ENCODE measurements at regions not wholly inside any gene's neighbourhood (a gene's known extent, or its start where the extent isn't known, plus 50 kb on each side); places are given as distances from the start of the nearest gene placed in this dataset.

GRCh38 chr12:19922717-19923116, 445.6 kb upstream of the PDE3A start:
- H3K36me3 ChIP-seq (ENCODE audit: insufficient read depth, low read length), result no peaks in the 10 kb centered on the region
- H3K9ac ChIP-seq (ENCODE audit: low read depth, low read length), result no peak overlapping the region
- no peak overlapping the region for H3K4me2 ChIP-seq (ENCODE audit: low read length)
- H3K4me1 ChIP-seq (ENCODE audit: control insufficient read depth, insufficient read depth, low read length), result no peaks in the 10 kb centered on the region
- H3K27me3 ChIP-seq (ENCODE audit: control insufficient read depth, insufficient read depth, low read length), result no peaks in the 10 kb centered on the region
- no peak overlapping the region for H3K4me3 ChIP-seq (ENCODE audit: low read length)
- H3K9me3 ChIP-seq (replicated peaks; ENCODE audit: low read length), result no peaks in the 10 kb centered on the region

GRCh38 chr12:19924360-19924759, 444.0 kb upstream of the PDE3A start:
- Histone ChIP-seq H3K4me3 (ENCODE audit: low read length) (no peak overlapping the region), H3K4me2 (ENCODE audit: low read length) (no peak overlapping the region), H3K27me3 (ENCODE audit: control insufficient read depth, insufficient read depth, low read length) (no peaks in the 10 kb centered on the region), H3K9me3 (replicated peaks; ENCODE audit: low read length) (no peaks in the 10 kb centered on the region), H3K9ac (ENCODE audit: low read depth, low read length) (no peak overlapping the region), H3K4me1 (ENCODE audit: control insufficient read depth, insufficient read depth, low read length) (no peaks in the 10 kb centered on the region), H3K36me3 (ENCODE audit: insufficient read depth, low read length) (no peaks in the 10 kb centered on the region)

DNA sequence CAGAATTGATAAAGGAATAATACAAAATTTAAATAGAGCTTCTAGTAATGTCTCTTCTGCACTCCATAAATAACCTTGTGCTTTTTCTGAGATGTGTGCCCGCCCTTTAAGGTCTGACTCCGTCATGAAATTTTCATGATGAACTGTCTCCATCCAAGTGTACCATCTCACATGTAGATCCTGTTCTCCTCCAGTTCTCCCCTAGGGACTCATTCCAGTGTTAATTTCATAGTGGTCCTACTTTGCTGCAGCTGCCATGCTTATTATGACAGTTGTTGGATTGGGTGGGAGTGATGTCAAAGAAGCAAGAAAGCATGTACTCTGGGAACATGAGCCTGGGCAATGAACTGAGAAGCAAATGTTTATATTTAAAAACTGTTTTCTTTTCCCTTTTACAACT, 442.5 kb upstream of the PDE3A start:
- Histone ChIP-seq H3K4me3 (ENCODE audit: low read length) (no peak overlapping the region), H3K9me3 (replicated peaks; ENCODE audit: low read length) (no peaks in the 10 kb centered on the region), H3K27me3 (ENCODE audit: control insufficient read depth, insufficient read depth, low read length) (no peaks in the 10 kb centered on the region), H3K9ac (ENCODE audit: low read depth, low read length) (no peak overlapping the region), H3K4me1 (ENCODE audit: control insufficient read depth, insufficient read depth, low read length) (no peaks in the 10 kb centered on the region), H3K4me2 (ENCODE audit: low read length) (no peak overlapping the region), H3K36me3 (ENCODE audit: insufficient read depth, low read length) (no peaks in the 10 kb centered on the region)

DNA sequence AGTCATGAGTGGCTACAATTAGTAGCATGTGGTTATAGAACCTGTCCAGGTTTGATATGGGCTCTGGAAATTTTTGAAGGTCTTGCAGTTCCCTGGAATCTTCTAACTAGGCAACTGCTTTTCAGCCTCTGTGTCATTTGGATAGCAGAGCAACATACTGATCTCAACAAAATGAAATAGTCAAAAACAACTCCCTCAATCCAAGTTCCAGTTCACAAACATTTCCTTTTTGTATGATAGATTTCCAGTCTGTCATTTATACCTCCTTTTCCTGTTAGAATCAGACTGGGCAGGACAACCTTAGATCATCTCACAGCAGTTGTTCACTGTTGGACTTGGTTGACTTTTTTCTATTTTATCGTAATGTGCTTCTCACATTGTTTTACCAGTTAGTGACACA, 442.1 kb upstream of the PDE3A start:
- Histone ChIP-seq H3K36me3 (ENCODE audit: insufficient read depth, low read length) (no peaks in the 10 kb centered on the region), H3K4me2 (ENCODE audit: low read length) (no peak overlapping the region), H3K4me3 (ENCODE audit: low read length) (no peak overlapping the region), H3K9me3 (replicated peaks; ENCODE audit: low read length) (no peaks in the 10 kb centered on the region), H3K27me3 (ENCODE audit: control insufficient read depth, insufficient read depth, low read length) (no peaks in the 10 kb centered on the region), H3K4me1 (ENCODE audit: control insufficient read depth, insufficient read depth, low read length) (no peaks in the 10 kb centered on the region), H3K9ac (ENCODE audit: low read depth, low read length) (no peak overlapping the region)

DNA sequence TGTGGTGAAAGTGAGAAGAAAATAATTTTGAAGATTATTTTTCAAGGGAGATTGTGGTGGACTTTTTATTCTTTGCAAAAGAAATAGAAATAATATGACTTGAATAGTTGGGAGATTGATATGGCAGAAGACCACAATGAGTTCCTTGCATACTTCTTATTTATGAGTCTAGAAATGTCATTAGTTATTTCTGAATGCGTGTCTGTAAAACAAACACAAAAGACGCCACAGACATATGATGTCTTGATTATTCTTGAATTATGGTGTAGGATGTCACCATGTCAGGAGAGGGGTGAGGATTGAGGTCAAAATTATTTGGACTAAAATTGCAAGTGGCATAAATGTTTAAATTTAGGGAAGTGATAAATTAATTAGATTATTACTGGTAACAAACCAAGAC, 440.7 kb upstream of the PDE3A start:
- no peak overlapping the region for H3K4me2 ChIP-seq (ENCODE audit: low read length)
- H3K27me3 ChIP-seq (ENCODE audit: control insufficient read depth, insufficient read depth, low read length), result no peaks in the 10 kb centered on the region
- no peaks in the 10 kb centered on the region for H3K9me3 ChIP-seq (replicated peaks; ENCODE audit: low read length)
- H3K36me3 ChIP-seq (ENCODE audit: insufficient read depth, low read length), result no peaks in the 10 kb centered on the region
- H3K9ac ChIP-seq (ENCODE audit: low read depth, low read length), result no peak overlapping the region
- no peak overlapping the region for H3K4me3 ChIP-seq (ENCODE audit: low read length)
- no peaks in the 10 kb centered on the region for H3K4me1 ChIP-seq (ENCODE audit: control insufficient read depth, insufficient read depth, low read length)

GRCh38 chr12:19932413-19932812, 435.9 kb upstream of the PDE3A start:
- no peaks in the 10 kb centered on the region for H3K4me1 ChIP-seq (ENCODE audit: control insufficient read depth, insufficient read depth, low read length)
- no peak overlapping the region for H3K4me2 ChIP-seq (ENCODE audit: low read length)
- H3K27me3 ChIP-seq (ENCODE audit: control insufficient read depth, insufficient read depth, low read length), result no peaks in the 10 kb centered on the region
- no peak overlapping the region for H3K4me3 ChIP-seq (ENCODE audit: low read length)
- H3K36me3 ChIP-seq (ENCODE audit: insufficient read depth, low read length), result no peaks in the 10 kb centered on the region
- H3K9me3 ChIP-seq (replicated peaks; ENCODE audit: low read length), result no peaks in the 10 kb centered on the region
- no peak overlapping the region for H3K9ac ChIP-seq (ENCODE audit: low read depth, low read length)

- no peak overlapping the region for H3K9ac ChIP-seq (ENCODE audit: low read depth, low read length)
- no peaks in the 10 kb centered on the region for H3K9me3 ChIP-seq (replicated peaks; ENCODE audit: low read length)
- H3K36me3 ChIP-seq (ENCODE audit: insufficient read depth, low read length), result no peaks in the 10 kb centered on the region
- no peaks in the 10 kb centered on the region for H3K27me3 ChIP-seq (ENCODE audit: control insufficient read depth, insufficient read depth, low read length)
- no peak overlapping the region for H3K4me3 ChIP-seq (ENCODE audit: low read length)
- H3K4me2 ChIP-seq (ENCODE audit: low read length), result no peak overlapping the region
- peaks cover 5% of the 10 kb centered on the region for H3K4me1 ChIP-seq (ENCODE audit: control insufficient read depth, insufficient read depth, low read length)
Observed at GRCh38 chr12:19933924-19934323, 434.4 kb upstream of the PDE3A start.

DNA sequence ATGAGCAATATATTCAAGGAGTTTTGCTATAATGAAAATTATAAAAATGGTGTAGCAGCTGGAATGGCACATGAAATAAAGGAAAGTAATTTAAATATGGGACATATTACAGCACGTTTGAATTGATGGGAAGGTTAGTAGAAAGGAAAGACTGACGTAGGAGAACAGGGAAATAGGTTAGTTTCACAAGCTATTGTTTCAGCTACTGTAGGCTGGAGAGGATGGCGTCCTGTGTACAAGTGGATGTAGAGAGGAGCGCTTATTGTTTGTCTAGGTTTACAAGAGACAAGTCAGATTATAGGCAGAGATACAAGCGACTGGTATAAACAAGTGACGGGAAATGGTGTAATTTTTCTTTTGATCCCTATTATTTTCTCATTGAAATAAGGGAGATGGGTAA, 431.2 kb upstream of the PDE3A start:
- H3K27me3 ChIP-seq (ENCODE audit: control insufficient read depth, insufficient read depth, low read length), result no peaks in the 10 kb centered on the region
- peaks cover 5% of the 10 kb centered on the region for H3K4me1 ChIP-seq (ENCODE audit: control insufficient read depth, insufficient read depth, low read length)
- no peak overlapping the region for H3K9ac ChIP-seq (ENCODE audit: low read depth, low read length)
- H3K4me2 ChIP-seq (ENCODE audit: low read length), result no peak overlapping the region
- no peaks in the 10 kb centered on the region for H3K9me3 ChIP-seq (replicated peaks; ENCODE audit: low read length)
- no peaks in the 10 kb centered on the region for H3K36me3 ChIP-seq (ENCODE audit: insufficient read depth, low read length)
- H3K4me3 ChIP-seq (ENCODE audit: low read length), result no peak overlapping the region

DNA sequence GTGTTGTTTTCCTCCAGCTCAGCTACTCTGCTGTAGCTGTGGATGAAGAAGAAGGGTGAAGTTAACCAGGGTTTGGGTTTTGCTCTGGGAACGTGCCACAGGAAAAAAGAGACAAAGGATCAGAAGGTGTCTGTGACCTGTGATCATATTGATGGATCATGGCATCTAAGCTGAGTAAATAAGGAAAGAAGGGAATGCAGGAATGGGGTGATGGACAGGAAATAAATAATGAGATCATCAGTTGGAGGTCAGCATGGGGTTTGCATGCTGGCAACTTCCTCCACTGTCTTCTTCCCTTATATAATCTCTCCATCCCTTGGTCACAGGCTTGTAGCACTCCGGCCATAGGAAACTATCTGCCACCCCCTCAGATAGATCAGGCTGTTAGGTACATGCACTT, 430.3 kb upstream of the PDE3A start:
- Histone ChIP-seq H3K36me3 (ENCODE audit: insufficient read depth, low read length) (no peaks in the 10 kb centered on the region), H3K4me1 (ENCODE audit: control insufficient read depth, insufficient read depth, low read length) (peaks cover 5% of the 10 kb centered on the region), H3K9ac (ENCODE audit: low read depth, low read length) (no peak overlapping the region)

GRCh38 chr12:19938491-19938890, 429.8 kb upstream of the PDE3A start:
- Histone ChIP-seq H3K9ac (ENCODE audit: low read depth, low read length) (no peak overlapping the region), H3K27me3 (ENCODE audit: control insufficient read depth, insufficient read depth, low read length) (no peaks in the 10 kb centered on the region), H3K36me3 (ENCODE audit: insufficient read depth, low read length) (no peaks in the 10 kb centered on the region), H3K4me1 (ENCODE audit: control insufficient read depth, insufficient read depth, low read length) (peaks cover 5% of the 10 kb centered on the region), H3K4me3 (ENCODE audit: low read length) (no peak overlapping the region), H3K9me3 (replicated peaks; ENCODE audit: low read length) (no peaks in the 10 kb centered on the region), H3K4me2 (ENCODE audit: low read length) (no peak overlapping the region)

More for the DNA sequence above, 430.3 kb upstream of the PDE3A start:
- Histone ChIP-seq H3K4me3 (ENCODE audit: low read length) (no peak overlapping the region), H3K4me2 (ENCODE audit: low read length) (no peak overlapping the region), H3K9me3 (replicated peaks; ENCODE audit: low read length) (no peaks in the 10 kb centered on the region), H3K27me3 (ENCODE audit: control insufficient read depth, insufficient read depth, low read length) (no peaks in the 10 kb centered on the region)

GRCh38 chr12:19940267-19940666, 428.1 kb upstream of the PDE3A start:
- Histone ChIP-seq H3K4me1 (ENCODE audit: control insufficient read depth, insufficient read depth, low read length) (peaks cover 10% of the 10 kb centered on the region), H3K9ac (ENCODE audit: low read depth, low read length) (no peak overlapping the region), H3K9me3 (replicated peaks; ENCODE audit: low read length) (no peaks in the 10 kb centered on the region), H3K4me2 (ENCODE audit: low read length) (no peak overlapping the region), H3K27me3 (ENCODE audit: control insufficient read depth, insufficient read depth, low read length) (no peaks in the 10 kb centered on the region), H3K4me3 (ENCODE audit: low read length) (no peak overlapping the region), H3K36me3 (ENCODE audit: insufficient read depth, low read length) (no peaks in the 10 kb centered on the region)

DNA sequence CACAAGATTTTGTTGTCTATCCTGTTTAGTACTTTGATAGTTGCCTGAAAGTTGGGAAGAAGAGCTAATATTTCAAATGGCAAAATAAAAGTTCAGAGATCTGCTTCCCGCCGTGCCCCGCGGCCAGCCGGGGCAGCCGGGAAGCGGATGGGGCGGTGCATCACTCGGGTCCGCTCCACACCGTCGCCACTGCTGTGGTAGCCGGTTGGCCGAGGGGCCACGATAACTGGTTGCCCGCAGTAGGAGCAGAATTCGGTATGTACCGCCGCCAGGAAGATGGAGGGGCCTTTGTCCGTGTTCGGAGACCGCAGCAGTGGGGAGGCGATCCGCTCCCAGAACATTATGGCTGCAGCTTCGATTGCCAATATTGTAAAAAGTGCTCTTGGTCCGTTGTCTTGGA, 427.2 kb upstream of the PDE3A start:
- H3K9me3 ChIP-seq (replicated peaks; ENCODE audit: low read length), result no peaks in the 10 kb centered on the region
- H3K36me3 ChIP-seq (ENCODE audit: insufficient read depth, low read length), result no peaks in the 10 kb centered on the region
- no peak overlapping the region for H3K4me3 ChIP-seq (ENCODE audit: low read length)
- H3K9ac ChIP-seq (ENCODE audit: low read depth, low read length), result no peak overlapping the region
- peaks cover 18% of the 10 kb centered on the region for H3K4me1 ChIP-seq (ENCODE audit: control insufficient read depth, insufficient read depth, low read length)
- H3K4me2 ChIP-seq (ENCODE audit: low read length), result no peak overlapping the region
- no peaks in the 10 kb centered on the region for H3K27me3 ChIP-seq (ENCODE audit: control insufficient read depth, insufficient read depth, low read length)

Measured in skeletal muscle satellite cell (primary cell).